DMS153 (cell line): ENCODE measurements at regions not wholly inside any gene's neighbourhood (a gene's known extent, or its start where the extent isn't known, plus 50 kb on each side); places are given as distances from the start of the nearest gene placed in this dataset.

Experiments used
- DNase-seq: peaks from one replicate; lab custom pipeline; 2025; lab: John Stamatoyannopoulos, UW

GRCh38 chr20:60960500-60960899 lies 291.6 kb upstream of the CDH4 start:
- DNase-seq, result no peak

DNA sequence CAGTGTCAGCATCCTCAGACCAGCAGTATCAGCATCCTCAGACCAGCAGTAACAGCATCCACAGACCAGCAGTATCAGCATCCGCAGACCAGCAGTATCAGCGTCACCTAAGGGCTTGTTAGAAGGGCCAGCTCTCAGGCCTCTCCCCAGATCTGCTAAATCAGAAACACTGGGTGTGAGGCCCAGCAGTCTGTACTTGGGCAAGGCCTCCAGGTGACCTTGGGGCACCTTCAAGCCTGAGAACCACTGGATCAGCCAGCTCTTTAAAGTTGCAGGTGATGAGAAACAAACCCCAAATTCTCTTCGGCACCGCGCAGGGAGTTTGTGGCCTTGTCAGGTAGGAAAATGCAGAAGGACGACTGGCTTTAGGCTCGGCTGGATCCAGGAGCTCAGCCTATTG lies 290.5 kb upstream of the CDH4 start:
- DNase-seq, result no peak

- no peak for DNase-seq
These were observed 289.6 kb upstream of the CDH4 start for GRCh38 chr20:60962367-60963045.

- DNase-seq, result no peak
These were observed 288.9 kb upstream of the CDH4 start for GRCh38 chr20:60963146-60963545.

DNA sequence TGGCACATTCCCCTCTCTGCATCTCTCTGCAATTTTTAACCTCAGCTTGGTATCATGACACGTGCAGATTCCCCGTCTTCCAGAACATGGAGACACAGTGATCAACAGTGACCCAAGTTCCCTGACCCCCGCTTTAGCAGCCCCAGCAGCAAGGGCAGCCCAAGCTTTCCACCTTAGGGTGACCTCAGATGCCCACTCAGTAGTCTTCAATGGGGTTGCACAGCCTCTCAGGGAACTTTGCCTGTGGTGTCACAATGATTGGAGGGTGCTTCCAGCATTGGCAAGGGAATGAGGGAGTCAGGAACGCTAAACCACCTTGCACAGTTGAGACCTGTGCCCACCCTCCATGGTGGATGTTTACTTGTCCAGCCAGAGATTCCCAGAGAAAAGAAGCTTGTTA lies 287.1 kb upstream of the CDH4 start:
- no peak for DNase-seq

DNA sequence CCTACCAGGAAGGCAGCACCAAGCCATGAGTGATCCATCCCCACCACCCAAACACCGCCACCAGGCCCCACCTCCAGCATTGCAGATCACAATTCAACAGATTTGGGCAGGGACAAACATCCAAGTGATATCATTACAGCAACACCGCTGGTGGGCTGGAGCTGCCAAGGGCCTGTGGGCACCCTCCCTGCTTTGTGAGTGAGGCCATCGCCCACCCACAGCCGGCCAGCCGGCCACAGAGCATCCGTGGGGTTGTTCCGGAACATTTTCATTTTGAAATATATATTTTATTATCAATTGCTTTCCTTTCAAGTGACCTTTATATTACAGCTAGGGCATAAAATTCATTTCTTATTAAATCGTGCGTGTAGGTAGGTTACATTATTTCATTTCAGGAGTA lies 286.0 kb upstream of the CDH4 start:
- no peak for DNase-seq

DNA sequence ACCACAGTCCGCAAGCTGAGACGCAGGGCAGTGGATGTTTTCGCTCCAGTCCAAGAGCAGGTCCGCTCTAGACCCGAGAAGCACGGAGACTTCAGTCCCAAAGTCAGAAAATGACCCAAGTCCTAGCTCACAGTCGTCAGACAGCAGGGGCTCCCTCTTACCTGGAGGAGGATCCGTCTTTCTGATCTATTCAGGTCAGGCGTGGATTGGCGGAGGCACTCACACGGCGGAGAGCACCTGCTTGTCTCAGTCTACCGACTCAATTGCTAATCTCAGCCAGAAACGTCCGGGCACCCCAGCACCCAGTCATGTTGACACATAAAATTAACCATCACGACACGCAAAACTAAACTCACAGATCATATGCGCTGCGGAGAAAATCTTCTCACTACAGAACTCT lies 285.3 kb upstream of the CDH4 start:
- no peak for DNase-seq

DNA sequence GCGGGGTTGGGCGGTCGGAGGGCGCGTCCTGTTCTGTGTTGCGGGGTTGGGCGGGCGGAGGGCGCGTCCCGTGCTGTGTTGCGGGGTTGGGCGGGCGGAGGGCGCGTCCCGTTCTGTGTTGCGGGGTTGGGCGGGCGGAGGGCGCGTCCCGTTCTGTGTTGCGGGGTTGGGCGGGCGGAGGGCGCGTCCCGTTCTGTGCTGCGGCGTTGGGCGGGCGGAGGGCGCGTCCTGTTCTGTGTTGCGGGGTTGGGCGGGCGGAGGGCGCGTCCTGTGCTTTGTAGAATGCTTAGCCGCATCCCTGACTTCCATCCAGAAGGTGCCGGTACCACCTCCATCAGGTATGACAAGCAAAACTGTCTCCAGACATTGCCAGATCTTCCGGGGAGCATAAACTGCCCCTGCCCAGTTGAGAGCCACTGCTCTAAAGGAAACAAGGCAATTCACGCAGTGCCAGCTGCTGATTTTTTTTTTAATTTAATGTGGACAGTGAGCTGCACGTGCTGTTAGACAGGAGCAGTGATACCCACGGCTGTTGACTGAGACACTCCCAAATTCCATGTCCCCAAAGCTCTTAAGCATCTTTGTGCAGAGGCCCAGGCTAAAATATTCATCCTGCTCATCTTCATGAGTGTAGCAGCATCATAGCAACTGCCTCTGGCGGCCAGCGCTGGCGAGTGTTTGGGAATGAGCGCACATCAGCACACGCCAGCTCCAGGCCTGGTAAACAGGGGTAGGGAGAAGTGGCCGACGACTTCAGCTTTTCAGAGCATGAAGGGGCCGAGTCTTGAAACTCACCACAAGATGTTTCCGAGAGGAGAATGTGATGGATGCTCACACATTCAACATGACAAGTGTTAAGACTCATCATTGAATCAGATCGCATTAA lies 284.4 kb upstream of the CDH4 start:
- no peak for DNase-seq

GRCh38 chr20:60968853-60969720 lies 283.0 kb upstream of the CDH4 start:
- DNase-seq, result no peak

GRCh38 chr20:60970601-60971000 lies 281.5 kb upstream of the CDH4 start:
- no peak for DNase-seq

GRCh38 chr20:60974022-60974421 lies 278.0 kb upstream of the CDH4 start:
- DNase-seq, result no peak

DNA sequence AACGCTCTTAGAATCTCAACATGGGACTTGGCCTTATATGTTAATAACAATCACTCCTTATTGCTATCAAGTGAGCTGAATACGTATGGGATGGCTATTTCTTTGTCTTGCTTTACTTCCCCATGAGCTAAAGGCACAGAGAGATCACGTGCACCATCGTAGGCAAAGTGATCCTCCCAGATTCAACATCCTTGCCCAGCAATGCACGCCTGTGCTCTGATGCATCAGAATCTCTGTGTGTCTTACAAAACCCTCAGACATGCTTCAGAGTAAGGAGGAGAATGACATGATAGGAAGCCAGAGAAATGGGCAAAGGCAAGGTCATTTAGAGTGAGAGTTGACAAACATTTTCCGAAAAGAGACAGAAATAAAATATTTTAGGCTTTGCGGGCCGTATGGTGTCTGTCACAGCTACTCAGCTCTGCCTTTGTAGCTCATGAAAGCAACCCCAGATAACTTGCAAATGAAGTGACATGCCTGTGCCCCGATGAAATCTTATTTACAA lies 277.6 kb upstream of the CDH4 start:
- DNase-seq, result no peak

GRCh38 chr20:60976139-60976538 lies 275.9 kb upstream of the CDH4 start:
- DNase-seq, result no peak

- DNase-seq, result no peak
These were observed 275.1 kb upstream of the CDH4 start for GRCh38 chr20:60976913-60977312.

DNA sequence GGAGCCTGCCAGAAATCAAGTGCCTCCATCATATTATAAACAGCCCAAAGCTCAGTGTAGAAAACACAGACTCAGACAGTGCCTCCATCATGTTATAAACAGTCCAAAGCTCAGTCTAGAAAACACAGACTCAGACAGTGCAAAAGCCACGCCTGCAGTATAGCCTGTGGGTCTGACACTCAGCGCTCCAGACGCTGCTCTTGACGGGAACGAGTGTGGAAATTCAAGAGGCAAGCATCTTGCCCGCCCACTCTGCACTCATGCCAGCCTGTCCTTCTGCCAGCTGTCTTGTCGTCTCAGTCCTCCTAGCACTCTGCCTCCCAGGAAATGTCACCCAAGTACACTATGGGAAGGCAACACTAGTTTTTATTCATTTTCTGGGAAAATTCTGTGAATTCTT lies 274.2 kb upstream of the CDH4 start:
- no peak for DNase-seq

DNA sequence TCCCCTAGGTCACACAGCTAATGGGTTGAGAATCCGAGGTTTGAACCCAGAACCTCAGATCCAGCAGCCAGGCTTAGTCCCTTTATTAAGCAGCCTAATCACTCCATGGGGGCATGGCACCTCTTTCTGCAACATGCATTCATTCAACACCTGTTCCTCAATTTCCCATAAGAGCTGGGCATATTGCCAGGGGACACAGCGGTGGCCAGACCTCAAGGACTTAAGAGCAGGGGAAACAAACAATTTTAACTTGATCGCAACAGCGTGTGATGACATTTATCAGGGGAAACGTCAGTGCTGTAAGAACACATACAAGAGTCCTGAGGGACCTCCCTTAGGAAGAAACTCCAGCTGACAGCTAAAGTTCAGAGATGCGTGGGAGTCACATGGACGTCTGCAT lies 267.4 kb upstream of the CDH4 start:
- DNase-seq, result peak; percentile 68

DNA sequence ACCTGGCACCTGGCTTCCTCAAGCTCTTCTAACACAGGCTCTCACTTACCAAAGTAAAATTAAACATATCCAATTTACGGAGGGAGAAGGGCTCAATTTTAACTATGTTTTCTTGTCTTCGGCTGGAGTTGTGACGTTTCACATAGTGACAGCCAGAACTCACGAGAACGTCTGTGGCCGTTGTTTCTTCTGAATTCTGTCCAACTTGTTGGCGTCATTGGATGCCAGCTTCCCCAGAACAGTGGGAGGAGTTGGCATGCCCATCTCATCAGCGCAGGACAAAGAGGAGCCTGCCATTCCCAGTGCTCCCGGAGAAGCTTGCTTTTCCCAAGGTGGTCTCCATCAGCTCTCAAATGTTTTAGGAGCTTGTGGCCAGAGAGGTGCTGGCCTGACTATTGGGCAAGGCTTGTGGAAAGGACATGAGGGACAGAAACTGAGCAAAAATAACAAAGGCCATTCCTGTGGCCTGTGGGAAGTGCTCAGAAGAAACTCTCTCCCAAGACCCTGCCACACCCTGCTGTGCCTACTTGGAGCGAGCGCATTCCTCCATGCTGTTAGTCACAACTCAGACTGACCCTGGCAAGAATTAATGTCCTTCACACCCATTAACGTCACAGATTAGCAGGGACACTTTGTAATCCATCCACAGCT lies 265.4 kb upstream of the CDH4 start:
- no peak for DNase-seq

GRCh38 chr20:60990061-60990460 lies 262.0 kb upstream of the CDH4 start:
- DNase-seq, result no peak

- no peak for DNase-seq
These were observed 261.4 kb upstream of the CDH4 start for GRCh38 chr20:60990643-60991042.

- DNase-seq, result no peak
These were observed 258.5 kb upstream of the CDH4 start for GRCh38 chr20:60993433-60994044.

DNA sequence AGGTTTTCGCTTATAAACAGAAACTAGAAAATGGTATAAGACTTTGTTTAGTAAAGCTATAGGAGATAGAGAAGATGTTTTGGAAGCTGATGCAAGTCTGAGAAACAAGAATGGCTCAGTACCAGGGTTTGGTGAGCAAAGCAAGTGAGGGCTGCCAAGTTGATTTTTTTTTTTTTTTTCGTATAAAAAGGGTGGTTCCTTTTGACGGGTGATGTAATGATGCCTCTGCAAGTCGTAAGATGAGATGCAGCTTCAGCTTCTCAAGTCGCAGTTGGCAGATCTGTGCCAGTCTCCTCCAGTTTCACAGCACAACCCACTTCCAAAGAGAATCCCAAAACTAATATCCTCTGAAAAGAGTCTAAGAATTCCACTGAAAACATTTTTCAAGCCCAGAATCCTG lies 252.8 kb upstream of the CDH4 start:
- DNase-seq, result no peak
